ENCODE measurements at regions not wholly inside any gene's neighbourhood (a gene's known extent, or its start where the extent isn't known, plus 50 kb on each side); places are given as distances from the start of the nearest gene placed in this dataset.

GRCh38 chr2:163838890-163839289 lies 103.1 kb upstream of the FIGN start:
- TF ChIP-seq CTCF (IDR thresholded peaks at IDR 0.05) (no peak), POLR2A (IDR thresholded peaks at IDR 0.05) (no peak), POLR2AphosphoS5 (IDR thresholded peaks at IDR 0.05; ENCODE audit: insufficient read depth in 1 of 2, low read depth in 1 of 2) (no peak)

Data from vagina (tissue), 2 donors.